GM10266 (cell line): ENCODE measurements at regions not wholly inside any gene's neighbourhood (a gene's known extent, or its start where the extent isn't known, plus 50 kb on each side); places are given as distances from the start of the nearest gene placed in this dataset.

Experiments
- DNase-seq: peaks from one replicate; pipeline ENCODE4 v3.0.0; 2012; ENCODE audit errors: extremely low spot score
- TF ChIP-seq, protein P1 (sequence below): IDR thresholded peaks from 2 replicates; pipeline ENCODE4 v1.5.1; 2012; ENCODE audit warnings: mild to moderate bottlenecking, low read depth; ENCODE audit not compliant: control insufficient read depth, insufficient read depth; ENCODE audit errors: missing control alignments

DNA sequence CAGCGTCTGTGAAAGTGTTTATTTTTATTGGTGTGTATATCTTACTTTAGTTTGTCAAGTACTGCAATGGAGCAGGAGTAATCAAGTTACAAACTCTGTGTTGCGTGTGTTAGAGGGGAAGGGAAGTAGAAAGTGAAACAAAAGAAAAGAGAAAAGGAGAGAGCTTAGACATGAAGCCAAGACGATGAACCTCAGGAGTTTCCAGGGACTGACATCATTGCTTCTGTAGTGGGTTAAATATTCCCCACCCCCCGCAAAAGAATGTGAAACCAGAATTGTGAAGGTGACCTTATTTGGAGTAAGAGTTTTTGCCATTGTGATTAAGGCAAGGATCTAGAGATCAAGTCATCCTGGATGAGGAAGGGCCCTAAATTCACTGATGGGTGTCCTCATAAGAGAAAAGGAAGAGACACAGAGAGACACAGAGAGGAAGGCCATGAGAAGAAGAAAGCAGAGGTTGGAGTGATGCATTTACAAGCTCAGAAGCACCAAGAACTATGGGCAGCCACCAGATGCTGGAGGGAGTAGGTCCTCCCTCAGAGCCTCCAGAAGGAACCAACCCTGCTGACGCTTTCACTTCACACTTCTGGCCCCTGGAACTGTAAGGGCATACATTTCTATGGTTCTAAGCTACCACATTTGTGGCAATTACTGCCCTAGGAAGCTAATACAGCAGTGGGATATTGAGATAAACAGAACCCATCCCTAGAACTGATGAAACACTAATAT, 173.6 kb upstream of the SFRP2 start:
- DNase-seq = no peak
- TF ChIP-seq, protein P1, sequence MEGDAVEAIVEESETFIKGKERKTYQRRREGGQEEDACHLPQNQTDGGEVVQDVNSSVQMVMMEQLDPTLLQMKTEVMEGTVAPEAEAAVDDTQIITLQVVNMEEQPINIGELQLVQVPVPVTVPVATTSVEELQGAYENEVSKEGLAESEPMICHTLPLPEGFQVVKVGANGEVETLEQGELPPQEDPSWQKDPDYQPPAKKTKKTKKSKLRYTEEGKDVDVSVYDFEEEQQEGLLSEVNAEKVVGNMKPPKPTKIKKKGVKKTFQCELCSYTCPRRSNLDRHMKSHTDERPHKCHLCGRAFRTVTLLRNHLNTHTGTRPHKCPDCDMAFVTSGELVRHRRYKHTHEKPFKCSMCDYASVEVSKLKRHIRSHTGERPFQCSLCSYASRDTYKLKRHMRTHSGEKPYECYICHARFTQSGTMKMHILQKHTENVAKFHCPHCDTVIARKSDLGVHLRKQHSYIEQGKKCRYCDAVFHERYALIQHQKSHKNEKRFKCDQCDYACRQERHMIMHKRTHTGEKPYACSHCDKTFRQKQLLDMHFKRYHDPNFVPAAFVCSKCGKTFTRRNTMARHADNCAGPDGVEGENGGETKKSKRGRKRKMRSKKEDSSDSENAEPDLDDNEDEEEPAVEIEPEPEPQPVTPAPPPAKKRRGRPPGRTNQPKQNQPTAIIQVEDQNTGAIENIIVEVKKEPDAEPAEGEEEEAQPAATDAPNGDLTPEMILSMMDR = no peak

DNA sequence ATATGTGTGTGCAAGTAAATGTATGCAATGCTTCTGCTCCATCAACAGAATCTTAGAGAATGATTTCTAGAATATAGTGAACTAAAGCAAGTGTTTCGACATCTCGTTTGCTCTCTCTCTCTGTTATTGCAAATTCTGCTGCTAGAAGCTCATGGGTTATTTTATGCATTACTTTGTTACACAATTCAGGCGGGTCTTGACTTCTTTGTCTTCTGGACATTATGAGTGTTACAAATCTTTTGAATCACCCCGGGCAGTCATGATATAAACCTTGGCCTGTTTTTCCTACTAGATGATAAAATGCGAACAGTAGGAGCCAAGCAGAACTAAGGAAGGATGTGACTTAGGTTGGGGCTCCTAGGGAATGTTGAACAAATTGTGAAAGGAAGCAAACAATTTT, 166.4 kb upstream of the SFRP2 start:
- TF ChIP-seq, protein P1 = no peak
- no peak for DNase-seq

GRCh38 chr4:153954654-153955053, 165.8 kb upstream of the SFRP2 start:
- TF ChIP-seq, protein P1 = no peak
- no peak for DNase-seq

GRCh38 chr4:153950100-153950979, 161.5 kb upstream of the SFRP2 start:
- TF ChIP-seq, protein P1 = no peak
- DNase-seq = no peak

GRCh38 chr4:153948041-153948440, 159.2 kb upstream of the SFRP2 start:
- no peak for DNase-seq
- TF ChIP-seq, protein P1 = no peak

DNA sequence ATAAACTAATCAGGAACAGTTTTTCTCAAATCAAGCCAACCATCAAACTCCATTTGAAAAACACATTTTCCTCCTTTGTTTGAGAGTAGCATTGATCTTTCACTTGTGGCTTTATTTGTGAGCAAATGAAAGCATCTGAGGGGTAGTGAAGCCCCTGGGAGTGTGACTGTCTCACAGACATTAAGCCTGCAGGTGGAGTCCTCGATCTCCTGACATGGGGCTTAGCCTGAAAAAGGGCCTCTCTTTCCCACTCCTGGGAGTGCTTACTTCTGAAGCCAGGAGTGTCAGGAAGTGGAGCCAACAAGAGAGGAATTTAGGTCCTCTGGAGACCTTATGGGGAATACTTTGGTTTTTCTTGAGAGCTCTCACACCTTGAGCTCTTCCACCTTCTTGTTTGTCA, 158.2 kb upstream of the SFRP2 start:
- no peak for DNase-seq
- TF ChIP-seq, protein P1 = no peak

DNA sequence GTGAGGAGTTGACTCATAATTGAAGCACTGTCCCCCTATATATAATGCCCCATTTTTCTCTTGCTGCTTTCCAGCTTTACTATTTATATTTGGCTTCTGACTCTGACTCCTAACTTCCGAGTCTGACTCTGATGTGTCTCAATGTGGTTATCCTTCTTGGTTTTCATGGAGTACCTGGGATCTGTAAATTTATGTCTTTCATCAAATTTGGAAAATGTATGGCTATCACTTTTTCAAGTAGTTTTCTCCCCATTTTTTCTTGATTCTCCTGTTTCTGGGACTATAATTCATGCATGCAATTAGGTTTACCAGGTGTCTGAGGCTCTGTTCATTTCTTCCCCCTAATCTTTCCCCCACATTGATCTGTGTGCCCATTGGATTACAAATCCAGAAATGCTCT, 156.8 kb upstream of the SFRP2 start:
- DNase-seq = no peak
- TF ChIP-seq, protein P1 = no peak
